NB4 (cell line): ENCODE measurements at regions not wholly inside any gene's neighbourhood (a gene's known extent, or its start where the extent isn't known, plus 50 kb on each side); places are given as distances from the start of the nearest gene placed in this dataset.

ENCODE experiments used
- MYC ChIP-seq: IDR thresholded peaks from 2 replicates; pipeline ENCODE4 v1.6.1; 2011; ENCODE audit warnings: low read depth, low read length
- POLR2A ChIP-seq: IDR thresholded peaks from 2 replicates; pipeline ENCODE4 v1.6.1; 2011; ENCODE audit warnings: mild to moderate bottlenecking; ENCODE audit not compliant: insufficient read length; ENCODE audit errors: extremely low read depth
- TF ChIP-seq, protein P1 (sequence below): IDR thresholded peaks from one replicate; pipeline ENCODE4 v1.5.1; 2012; ENCODE audit warnings: low read depth, low read length
- TF ChIP-seq, protein P2 (sequence below): IDR thresholded peaks from 2 replicates; pipeline ENCODE4 v1.6.1; 2011; ENCODE audit warnings: low read depth, low read length

DNA sequence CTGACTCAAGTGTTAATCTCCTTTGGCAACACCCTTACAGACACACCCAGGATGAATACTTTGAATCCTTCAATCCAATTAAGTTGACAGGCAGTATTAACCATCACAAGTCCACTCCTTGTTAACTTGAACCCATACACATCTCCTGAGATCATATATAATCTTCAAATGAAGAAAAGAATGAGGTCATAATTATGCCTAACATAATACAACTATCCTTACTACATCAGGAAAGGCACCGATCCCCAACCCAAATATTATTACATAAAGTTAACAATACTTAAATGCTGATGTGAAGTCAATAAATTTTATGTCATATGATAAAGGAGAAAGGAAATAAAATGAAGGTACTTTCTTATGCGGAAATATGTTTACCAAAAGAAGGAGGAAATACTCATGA lies 649.9 kb downstream of the KCNJ2 start:
- TF ChIP-seq, protein P1, sequence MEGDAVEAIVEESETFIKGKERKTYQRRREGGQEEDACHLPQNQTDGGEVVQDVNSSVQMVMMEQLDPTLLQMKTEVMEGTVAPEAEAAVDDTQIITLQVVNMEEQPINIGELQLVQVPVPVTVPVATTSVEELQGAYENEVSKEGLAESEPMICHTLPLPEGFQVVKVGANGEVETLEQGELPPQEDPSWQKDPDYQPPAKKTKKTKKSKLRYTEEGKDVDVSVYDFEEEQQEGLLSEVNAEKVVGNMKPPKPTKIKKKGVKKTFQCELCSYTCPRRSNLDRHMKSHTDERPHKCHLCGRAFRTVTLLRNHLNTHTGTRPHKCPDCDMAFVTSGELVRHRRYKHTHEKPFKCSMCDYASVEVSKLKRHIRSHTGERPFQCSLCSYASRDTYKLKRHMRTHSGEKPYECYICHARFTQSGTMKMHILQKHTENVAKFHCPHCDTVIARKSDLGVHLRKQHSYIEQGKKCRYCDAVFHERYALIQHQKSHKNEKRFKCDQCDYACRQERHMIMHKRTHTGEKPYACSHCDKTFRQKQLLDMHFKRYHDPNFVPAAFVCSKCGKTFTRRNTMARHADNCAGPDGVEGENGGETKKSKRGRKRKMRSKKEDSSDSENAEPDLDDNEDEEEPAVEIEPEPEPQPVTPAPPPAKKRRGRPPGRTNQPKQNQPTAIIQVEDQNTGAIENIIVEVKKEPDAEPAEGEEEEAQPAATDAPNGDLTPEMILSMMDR: no peak
- TF ChIP-seq POLR2A: no peak
- no peak for TF ChIP-seq MYC
- TF ChIP-seq, protein P2, sequence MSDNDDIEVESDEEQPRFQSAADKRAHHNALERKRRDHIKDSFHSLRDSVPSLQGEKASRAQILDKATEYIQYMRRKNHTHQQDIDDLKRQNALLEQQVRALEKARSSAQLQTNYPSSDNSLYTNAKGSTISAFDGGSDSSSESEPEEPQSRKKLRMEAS: no peak
